ENCODE measurements at regions not wholly inside any gene's neighbourhood (a gene's known extent, or its start where the extent isn't known, plus 50 kb on each side); places are given as distances from the start of the nearest gene placed in this dataset.

DNA sequence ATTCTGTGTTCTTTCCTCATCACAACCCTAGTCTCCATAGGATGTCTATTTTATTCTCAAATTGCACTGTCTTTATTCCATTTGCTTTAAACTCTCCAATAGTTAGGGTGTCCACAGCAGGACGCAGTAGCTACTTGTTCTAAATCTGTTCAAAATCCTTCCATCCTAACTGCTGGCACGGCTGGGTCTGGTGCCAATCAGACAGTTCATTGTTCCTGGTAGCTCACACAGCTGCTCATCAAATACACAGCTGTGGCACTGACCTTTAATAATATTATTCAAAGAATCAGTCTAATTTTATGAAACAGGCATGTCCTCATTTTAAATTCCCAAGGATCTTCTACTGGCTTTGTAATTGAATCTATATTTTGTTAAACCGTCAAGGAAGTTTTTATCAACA, 59.7 kb upstream of the TMEFF2 start:
- Mint-ChIP-seq H3K27me3 (no peaks in the 10 kb centered on the region), H3K27ac (no peak overlapping the region), H3K4me1 (no peaks in the 10 kb centered on the region), H3K4me3 (no peak overlapping the region), H3K36me3 (no peaks in the 10 kb centered on the region), H3K9me3 (no peaks in the 10 kb centered on the region)
- no peak for DNase-seq

DNA sequence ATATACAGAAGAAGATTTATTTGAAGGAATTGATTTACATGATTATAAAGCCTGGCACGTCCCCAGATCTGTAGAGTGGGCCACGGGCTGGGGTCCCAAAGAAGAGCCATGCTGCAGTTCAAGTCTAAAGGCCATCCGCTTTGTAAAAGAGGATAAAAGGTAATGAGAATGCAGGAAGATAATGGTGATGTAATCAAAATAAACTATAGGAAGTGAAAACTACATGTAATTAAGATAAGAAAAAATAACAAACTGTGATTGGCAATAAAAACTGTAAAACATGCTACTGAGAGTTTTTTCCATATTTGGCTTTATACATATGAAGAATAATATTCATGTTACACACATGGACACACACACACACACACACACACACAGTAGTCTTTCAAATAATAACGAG, 59.0 kb upstream of the TMEFF2 start:
- Mint-ChIP-seq H3K9me3 (no peaks in the 10 kb centered on the region), H3K27ac (no peak overlapping the region), H3K36me3 (no peaks in the 10 kb centered on the region), H3K4me1 (no peaks in the 10 kb centered on the region), H3K4me3 (no peak overlapping the region), H3K27me3 (no peaks in the 10 kb centered on the region)
- no peak for DNase-seq

DNA sequence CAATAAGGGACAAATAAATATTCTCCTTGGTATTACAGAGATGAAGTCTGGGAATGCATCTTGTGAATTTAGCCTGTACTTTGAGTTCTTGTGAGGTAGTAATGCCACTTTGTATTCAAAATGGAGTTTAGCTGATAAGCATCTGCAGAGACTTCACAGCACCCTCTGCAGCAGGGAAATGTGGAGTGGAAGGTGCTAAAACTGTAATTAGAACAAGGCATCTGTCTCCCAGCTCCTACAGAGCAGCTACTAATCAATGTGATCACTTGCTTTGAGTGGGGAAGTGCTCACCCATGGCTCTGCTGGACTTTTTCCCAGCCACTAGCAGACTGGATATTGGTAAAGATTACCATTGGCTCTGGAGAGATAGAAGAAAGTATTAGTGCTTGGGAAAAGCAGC, 56.2 kb upstream of the TMEFF2 start:
- H3K27me3 Mint-ChIP-seq, result no peaks in the 10 kb centered on the region
- no peaks in the 10 kb centered on the region for H3K36me3 Mint-ChIP-seq
- H3K27ac Mint-ChIP-seq, result no peak overlapping the region
- no peaks in the 10 kb centered on the region for H3K9me3 Mint-ChIP-seq
- no peaks in the 10 kb centered on the region for H3K4me1 Mint-ChIP-seq
- DNase-seq, result no peak
- no peak overlapping the region for H3K4me3 Mint-ChIP-seq

DNA sequence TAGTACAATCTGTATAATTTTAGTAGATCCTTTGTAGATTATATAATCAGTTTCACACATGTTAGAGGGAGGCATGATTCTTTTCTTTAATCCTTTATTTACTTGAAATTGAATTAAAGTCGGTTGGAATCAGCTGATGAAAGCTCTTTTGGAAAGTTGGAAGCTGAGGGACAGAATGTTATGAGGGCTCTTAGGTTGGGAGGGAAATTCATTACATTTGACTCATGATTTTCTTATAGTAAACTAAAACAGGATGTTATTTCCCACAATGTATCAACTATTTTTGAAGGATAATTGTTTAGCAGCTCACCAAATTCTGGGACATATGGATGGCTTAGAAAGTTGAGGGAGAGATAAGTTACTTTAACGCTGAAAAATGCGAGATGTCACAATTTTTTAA, 52.7 kb upstream of the TMEFF2 start:
- H3K27me3 Mint-ChIP-seq, result no peaks in the 10 kb centered on the region
- no peaks in the 10 kb centered on the region for H3K9me3 Mint-ChIP-seq
- H3K27ac Mint-ChIP-seq, result no peak overlapping the region

DNA sequence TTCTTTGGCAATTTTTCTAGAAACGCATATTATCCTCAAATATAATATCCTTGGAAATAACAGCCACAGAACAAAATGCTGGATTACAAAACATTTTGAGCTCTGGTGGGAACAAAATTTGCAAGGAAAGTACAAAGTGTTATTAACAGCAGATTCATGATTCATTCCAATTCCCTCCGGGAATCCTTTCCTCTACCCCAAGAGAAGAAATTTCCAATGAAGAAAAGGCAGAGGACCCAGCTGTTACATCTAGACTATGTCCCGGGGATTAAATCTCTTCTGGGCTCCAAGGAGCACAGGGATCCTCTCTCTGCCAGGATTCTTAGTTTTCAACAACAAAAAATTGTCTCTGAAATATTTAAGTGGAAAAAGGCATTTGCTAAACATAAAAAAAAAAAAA, 51.6 kb upstream of the TMEFF2 start:
- H3K4me1 Mint-ChIP-seq, result no peaks in the 10 kb centered on the region
- H3K27me3 Mint-ChIP-seq, result peaks cover 5% of the 10 kb centered on the region
- H3K9me3 Mint-ChIP-seq, result no peaks in the 10 kb centered on the region
- H3K27ac Mint-ChIP-seq, result no peak overlapping the region
- H3K36me3 Mint-ChIP-seq, result no peaks in the 10 kb centered on the region
- no peak overlapping the region for H3K4me3 Mint-ChIP-seq
- DNase-seq, result no peak

More for the DNA sequence above, 52.7 kb upstream of the TMEFF2 start:
- no peaks in the 10 kb centered on the region for H3K4me1 Mint-ChIP-seq
- no peak overlapping the region for H3K4me3 Mint-ChIP-seq
- DNase-seq, result no peak
- no peaks in the 10 kb centered on the region for H3K36me3 Mint-ChIP-seq

DNA sequence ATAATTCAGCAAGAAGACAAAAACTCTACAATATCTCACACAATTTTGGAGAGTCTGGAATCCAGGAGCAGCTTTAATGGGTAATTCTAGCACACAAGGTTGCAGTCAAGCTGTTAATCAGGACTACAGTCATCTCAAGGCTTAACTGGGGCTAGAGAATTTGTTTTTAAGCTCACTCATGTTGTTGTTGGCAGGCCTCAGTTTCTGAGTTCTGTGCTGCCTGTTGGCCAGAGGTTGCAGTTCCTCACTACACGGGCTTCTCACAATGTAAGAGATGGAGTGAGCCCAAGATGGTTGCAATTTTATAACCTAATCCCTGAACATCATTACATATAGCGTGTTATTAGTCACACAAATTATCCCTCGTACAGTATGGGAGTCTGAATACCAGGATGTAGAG, 50.6 kb upstream of the TMEFF2 start:
- Mint-ChIP-seq H3K4me1 (no peaks in the 10 kb centered on the region), H3K27me3 (peaks cover 5% of the 10 kb centered on the region), H3K4me3 (no peak overlapping the region), H3K36me3 (no peaks in the 10 kb centered on the region), H3K9me3 (no peaks in the 10 kb centered on the region), H3K27ac (no peak overlapping the region)
- DNase-seq, result no peak
